ENCODE measurements at regions not wholly inside any gene's neighbourhood (a gene's known extent, or its start where the extent isn't known, plus 50 kb on each side); places are given as distances from the start of the nearest gene placed in this dataset.

DNA sequence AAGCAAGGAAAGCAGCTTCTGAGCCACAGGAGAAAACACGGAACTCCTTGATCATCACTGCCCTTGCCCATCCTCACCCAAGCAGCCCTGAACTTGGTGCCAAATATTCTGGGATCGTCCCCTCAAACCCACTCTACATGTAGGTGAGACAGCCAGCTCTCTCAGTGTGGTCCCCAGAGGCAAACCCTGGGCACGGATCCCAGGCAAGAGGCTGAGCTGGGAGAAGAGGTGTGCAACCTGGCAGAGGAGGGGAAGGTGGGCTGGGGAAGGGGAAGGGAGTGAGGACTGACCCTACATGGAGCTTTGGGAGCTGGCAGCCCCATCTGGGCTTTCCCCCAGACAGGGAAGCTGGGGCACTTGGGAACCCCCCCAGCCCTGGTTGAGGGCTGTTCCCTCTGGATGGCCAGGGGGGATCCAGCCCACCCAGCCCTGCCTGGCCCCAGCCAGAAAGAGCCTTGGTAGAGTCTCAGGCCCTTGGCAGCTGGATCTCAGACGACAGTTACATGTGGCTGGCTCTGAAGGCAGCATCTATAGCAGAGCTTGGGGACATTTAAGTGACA is 186.2 kb upstream of the CST7 start:
- DNase-seq (ENCODE audit: low read depth in 3 of 3): no peak

DNA sequence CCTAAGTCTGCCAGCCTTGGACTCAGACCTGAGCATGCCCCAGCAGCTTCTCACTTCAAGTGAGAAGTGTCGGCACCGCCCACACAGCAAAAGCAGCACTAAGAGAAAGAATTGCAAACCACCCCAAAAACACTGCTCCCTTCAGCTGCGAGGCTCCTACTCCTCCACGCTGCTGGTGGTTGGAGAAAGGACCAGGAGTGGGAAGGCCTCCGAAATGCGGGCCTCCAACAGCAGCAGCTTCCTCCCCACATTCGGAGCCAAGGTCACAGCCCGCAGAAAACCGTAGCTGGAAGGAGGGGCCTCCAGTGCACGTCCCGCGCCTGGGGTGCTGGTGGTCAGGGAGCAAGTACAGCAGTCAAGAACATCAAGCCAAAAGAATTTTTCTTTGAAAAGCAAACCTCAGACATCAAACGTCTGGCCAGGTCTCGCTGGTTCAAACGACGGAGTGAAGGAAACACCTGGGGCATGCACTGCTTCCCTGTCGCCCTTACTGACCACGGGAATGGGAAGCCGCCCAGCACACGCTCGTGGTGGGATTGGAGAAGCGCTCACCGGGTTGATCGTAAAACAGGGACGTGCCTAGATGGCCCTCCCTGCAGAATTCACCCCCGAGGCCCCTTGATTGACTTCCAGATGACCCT is 185.6 kb upstream of the CST7 start:
- DNase-seq (ENCODE audit: low read depth in 3 of 3): no peak

DNA sequence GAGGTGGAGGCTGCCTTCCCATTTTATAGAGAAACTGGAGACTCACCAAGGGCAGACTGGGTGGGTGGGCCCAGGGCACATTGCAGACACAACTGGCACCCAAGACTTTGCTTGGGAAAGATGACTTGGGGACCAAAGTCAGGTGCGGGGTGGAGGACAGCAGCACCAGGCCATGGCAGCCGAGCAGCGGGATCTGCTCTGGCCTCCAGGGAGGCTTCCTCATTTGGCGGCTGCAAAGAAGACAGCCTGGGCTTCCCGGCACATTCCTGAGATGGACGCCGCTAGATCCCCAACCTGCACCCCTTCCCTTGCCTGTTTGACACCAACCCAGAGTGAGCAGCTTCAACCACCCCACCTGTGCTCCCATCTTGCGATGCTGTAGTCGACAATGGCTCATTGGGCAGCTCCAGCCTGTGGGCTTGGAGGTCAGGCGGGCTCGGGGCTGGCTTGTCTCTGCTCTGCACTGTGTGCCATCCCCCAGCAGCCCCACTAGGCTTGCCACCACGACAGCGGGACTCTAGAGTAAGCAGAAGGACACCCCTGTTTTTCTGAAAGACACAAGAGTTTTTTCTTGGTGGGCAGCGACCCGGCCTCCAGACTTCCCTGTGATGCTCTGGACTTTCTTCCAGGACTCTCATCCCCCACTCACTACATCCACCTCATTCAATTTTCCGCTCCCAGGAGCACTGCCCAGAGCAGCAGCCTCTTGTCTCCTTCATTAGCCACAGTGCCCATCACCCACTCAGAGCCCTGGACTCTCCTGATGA is 184.9 kb upstream of the CST7 start:
- DNase-seq (ENCODE audit: low read depth in 3 of 3): no peak

DNA sequence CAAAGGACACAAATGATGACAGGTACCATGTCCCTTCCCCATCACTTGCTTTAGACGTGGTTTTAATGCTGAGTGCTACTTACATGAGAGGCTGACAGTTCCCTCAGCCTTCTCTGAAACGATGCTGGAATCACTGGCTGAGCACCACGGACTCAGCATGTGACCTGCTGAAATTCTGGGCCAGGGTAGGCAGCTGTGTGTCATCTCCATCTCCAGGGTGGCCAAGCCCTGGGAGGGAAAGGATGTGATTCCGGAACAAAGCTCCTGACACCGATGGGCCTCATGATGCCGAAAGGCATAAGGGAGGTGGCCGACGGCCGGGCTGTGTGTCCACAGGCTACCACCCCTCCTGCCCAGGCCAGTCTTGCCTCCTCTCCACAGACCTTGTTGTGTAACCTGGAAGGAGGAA is 184.3 kb upstream of the CST7 start:
- DNase-seq (ENCODE audit: low read depth in 3 of 3): no peak

DNA sequence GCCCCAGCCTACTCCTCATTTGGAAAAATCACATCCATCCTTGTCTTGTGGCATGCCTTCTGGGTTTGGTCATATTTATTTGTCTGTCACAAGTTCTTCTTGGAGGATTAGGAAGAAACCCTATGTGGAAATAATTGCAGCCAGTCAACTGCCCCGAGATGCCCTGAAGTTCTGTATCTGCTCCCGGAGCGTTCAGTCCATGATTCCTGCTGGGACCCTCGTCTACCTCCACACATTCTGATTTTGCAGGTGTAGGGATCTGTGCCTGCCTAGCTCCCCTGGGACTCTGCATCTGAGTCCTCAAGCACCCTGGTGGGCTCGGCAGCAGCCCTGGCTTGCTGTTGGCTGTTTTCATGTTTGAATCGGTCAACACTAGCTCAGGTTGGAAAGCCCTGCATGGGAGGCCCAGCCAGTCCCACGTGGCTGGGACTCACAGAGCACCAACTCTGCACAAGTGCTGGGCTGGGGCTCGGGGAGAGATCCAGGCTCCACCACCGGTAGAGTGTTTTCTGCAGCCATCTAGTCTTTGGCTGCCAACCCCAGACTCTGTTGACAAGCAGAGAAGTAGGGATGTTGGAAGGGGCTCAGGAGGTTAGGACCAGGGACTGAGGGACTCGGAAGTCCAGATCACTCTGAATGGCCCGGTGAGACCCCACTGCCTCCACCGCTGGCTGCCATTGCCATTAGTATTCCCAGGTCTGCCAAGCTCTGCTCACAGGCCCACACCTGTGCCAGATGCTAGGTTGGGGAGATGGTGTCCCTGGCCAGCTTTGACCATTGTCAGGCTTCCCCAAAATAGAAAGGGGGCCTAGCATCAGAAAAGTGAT is 183.5 kb upstream of the CST7 start:
- no peak for DNase-seq (ENCODE audit: low read depth in 3 of 3)

DNA sequence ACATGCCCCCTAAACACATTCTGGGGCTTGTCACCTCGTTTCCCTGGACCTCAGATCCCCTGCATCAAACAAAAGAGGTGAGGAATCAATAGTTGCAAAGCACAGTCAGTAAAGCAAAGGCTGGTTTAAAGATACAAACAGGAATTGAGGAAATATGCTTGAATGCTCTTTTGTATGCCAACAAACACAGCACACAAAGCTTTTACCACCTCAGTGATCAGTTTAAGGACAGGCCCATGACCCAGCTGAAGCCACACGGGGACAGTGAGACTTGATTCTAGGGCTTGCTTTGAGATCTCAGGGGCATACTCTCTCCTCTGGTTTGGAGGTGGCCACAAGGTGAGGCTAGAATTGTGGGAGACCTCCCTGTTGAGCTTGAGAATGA is 182.9 kb upstream of the CST7 start:
- no peak for DNase-seq (ENCODE audit: low read depth in 3 of 3)

DNA sequence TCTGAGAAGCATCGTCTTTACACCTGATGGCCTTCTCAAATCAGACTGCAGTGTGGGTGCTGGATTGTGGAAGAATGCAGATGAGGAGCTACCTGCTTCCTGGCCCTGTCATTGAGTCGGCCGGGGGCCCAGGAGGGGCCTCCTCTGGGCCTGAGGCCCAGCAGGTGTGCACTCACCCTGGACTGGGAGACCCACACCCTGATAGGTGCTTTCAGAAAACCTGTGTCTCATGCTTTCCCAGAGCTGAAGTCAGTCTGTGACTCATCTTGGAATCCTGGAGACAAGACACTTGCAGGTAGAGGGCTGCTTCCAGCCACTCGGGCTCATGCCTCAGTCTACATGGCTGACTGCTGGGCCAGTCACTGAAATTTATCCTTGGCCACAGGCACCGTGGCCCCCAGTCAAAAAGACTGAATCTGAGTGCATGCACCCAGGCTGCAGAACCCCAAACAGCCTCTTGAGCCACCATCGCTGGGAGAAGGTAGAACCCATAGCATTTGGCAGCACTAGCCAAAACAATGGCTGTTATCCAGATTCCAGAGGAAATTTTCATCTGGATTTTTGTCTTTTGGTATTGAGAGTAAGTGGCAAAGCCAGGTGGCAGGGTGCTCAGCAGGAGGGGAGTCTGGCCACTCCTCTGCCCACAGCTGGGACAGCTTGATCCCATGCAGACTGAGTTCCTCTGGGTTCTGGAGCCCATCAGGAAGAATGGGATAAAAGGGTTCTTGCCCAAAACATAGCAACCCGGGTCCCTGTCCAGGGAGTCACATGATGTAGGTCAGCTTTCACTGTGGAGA is 182.0 kb upstream of the CST7 start:
- no peak for DNase-seq (ENCODE audit: low read depth in 3 of 3)

DNA sequence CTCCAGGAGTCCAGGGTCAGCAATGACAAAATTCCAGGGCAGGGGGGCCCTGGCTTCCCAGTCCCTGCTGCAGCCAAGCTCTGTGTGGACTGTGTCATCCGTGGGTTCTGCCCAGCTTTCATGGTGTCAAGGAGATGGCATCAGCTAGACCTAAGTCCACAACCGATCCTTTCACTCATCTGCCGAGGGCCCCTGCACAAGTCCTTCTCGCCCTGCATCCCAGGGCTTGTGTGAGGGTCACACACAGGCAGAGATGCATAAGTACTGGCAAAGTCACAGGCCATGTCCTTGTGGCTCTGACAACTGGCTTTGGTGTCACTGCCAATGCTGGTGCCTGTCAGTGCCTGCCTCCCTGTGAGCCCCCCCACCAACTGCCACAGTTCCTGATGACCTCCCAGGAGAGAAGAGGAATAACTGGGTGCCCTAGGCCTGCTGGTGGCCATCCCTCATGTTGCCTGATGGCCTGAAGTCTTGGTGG is 181.4 kb upstream of the CST7 start:
- DNase-seq (ENCODE audit: low read depth in 3 of 3): no peak

DNA sequence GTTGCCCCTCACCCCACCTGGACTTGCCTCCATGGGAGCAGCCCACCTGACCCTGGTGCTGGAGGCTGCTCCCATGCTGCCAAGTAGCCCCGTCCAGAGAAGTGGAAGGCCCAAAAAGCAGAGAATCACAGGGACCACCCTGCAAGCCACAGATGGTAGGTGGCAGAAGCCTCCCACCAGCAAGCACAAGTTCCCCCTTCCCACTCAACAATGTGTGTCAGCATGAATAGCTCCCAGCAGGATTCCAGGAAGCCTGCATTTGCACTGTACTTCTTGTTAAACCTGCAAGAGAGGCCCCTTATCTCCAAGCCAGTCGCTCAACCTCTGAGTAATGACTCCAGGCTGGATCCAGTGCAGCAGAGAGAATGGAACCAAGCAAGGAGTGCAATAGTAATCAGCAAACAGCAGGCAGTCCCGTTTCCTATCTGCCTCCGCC is 180.8 kb upstream of the CST7 start:
- no peak for DNase-seq (ENCODE audit: low read depth in 3 of 3)

DNA sequence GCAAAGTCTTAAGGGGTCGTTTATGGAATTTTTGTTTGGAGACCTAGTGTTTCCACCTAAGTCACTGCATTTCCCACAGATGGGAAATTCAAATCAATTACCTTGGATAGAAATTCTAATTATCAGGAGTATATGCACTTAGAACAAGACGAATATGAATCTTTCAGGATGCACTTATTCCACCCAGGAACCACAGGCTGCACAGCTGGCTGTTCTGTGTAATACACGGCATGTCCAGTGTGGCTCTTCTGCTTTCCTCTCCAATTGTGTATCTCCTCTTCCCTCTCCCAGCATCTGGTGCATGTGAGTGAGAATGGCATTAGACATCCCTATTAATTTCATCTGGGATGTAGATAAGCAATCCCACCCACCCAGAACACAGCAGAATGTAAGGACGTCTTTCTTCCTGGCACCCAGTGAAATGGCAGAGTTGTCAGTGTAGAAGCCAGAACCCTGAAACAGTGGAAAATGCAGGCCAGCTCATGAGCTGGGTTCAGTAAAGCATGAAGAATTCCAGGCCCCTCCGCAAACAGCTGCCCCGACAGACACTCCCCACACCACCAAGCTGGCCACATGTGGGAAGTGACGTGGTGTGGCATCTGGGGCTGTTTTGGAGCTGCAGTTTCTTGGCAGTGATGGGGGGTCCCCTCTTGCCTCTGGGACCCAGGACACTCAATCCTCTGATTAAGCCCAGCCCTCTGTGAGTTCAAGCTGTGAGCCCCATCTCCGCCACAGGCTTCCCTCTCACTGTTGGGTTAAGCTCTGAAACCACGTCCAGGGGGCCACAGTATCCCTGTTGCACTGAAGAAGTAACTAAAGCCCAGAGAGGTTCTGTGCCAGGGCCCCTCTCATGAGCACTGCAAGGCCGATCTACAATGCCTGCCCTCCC is 180.1 kb upstream of the CST7 start:
- DNase-seq (ENCODE audit: low read depth in 3 of 3): no peak

DNA sequence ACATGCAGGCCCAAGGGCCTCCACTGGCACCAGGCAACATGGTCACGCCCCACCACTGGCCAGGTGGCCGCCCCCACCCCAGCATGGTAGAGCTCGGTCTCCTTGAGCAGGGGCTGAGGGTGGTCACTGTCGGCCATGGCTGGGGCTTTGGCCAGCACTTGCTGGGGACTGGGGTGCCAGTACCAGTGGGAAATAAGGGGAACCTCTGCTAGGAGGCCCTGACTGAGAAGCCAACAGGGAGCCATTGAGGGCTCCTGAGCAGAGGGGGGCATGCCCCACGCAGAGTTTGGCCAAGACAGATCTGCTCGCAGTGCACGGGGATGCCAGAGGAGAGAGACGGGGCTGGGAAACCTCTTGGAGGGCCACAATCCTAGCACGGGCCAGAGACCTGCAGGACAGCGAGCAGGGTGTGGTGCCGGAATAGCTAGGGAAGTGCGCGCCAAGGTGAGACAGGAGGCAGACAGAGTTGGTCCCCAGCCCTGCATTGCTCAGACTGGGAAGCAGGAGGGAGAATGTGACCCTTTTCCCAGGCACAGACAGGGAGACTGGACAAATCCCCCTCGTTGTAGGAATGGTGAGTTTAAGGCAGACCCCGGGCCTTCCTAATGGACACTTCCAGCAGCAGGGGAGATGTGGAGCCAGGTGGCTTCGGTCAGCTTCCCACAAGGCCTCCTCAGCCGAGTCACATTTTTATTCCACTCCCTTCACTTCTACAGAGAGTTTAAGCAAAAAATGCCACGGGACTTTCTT is 179.0 kb upstream of the CST7 start:
- no peak for DNase-seq (ENCODE audit: low read depth in 3 of 3)

DNA sequence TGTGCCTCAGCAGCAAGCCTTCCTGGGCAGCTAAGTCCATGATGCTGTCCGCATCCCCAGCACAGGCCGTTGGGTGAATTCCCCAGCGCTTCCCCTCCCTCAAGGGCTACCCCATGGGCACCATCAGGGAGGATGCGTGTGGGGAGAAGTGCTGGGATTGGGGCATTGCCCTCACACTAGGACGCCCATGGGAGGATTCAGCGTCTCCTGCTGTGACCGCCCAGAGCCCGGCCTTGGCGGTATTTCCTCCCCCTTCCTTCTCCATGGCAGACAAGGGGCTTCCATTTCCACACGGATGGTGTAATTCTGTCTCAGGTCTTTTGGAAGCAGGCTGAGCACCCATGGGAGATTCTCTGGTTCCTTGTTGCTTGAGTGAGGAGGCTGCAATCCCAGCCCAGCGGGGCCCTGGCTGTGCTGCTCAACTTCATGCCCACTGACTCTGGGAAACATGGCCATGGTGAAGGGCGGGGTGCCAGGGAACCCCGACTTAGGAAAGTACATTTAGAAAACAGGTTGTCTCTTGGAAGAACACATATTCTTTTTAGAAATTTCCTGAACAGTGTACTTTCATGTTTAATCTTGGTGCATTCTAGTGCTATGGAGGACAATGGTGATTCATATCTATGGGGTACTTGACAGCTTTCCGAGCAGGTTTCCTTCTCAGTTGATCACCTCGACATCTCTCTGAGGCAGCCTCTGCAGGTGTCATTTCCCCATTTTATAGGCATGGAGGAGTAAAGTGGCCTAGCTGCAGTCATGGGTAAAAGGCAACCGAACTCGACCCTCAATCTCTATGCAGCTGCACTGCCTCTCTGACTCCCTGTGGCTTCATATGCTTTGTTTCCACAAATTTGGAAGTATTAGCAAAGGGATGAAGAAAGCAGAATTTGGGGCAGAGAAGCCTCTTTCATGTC is 178.2 kb upstream of the CST7 start:
- no peak for DNase-seq (ENCODE audit: low read depth in 3 of 3)

DNA sequence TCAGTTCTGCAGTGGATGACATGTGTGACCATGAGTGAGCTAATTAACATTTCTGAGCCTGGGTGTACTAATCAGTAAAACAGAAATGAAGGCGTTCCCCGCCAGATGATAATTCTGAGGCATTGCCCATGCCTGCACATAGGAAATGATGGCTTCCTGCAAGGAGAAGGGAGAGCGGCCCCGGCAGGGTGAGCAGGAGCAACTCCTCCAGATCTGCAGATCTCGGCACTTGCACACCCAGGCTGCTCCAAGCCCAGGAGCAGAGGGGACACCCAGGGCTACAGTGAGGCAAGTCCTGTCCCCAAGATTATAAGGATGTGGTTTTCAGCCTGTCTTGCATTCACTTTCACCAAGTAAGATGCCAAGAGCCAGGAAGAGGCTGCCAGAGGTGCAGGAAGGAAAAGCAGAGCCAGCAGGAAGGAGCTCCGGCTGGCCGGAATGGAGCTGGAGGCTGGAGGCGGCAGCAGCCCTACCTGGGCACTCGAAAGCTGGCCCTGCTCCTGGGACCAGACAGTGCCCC is 177.5 kb upstream of the CST7 start:
- DNase-seq (ENCODE audit: low read depth in 3 of 3): no peak

DNA sequence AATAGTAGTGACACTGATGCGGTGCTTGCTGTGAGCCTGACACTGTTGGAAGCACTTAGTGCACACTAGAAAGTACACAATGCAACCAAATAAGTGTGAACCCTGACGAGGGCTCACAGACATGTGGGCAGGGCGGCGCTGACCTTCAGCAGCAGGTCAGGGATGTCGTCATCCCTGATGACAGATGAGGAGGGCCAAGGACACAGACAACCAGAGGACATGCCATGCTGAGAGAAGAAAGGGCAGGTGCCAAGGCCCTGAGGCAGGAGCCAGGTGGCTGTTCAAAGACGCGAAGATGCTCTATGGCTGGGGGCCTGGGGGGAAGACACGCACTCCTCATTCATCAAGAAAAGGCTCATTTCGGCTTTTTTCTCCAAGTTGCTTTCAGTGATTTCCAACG is 176.4 kb upstream of the CST7 start:
- no peak for DNase-seq (ENCODE audit: low read depth in 3 of 3)

DNA sequence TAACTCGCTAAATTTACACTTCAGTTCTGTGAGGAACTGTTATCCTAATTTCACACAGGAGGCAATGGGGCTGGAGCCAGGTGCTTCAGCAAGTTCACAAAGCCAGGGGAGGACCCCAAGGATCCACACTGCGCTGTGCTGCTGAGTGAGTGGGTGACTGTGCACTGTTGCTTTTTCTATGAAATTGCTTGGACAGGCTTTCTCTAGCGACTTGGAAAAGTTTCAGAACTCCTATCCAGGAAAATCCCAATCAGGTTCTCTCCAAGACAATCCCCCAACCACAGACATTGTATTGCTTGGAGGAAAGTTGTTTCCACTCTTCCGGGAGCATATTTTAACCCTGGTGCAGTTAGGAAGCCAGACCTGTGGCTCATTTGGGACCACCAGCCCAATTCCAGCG is 175.9 kb upstream of the CST7 start:
- DNase-seq (ENCODE audit: low read depth in 3 of 3): no peak

DNA sequence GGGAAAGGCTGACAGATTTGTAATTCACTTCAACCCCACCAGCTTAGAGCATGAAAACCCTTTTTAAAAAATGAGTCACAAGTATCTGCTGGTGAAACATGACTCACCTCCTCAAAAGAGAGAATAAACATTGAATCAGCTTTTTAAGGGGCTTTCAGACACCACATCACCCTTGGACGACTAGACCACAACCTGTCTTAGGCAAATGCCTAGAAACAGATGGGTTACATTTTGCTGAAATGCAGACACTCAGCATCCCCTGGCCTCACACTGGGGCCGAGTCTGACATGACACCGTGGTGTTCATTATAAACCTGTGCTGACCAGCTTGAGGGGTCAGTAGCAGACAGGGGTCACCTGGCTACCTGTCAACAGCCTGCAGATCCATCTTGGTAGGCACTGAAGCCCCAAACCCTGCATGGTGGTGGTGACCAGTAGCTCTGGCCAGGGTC is 175.3 kb upstream of the CST7 start:
- no peak for DNase-seq (ENCODE audit: low read depth in 3 of 3)

DNA sequence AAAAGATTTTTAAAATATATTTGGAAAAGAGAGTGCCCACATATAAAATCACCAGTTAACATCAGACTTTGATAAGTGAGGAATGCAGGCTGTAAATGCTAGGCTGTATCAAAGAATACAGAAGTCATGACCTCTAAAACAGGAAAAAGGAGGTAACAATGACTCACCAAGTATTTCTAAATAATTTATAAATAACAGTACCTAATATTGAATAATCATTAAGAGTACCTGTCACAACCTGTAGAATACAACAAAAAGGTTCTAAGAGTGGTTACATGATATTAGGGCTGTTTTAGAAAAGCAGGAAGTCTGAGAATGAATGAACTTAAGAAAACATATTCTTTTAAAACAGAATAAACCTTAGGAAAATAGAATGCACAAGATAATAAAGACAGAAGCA is 173.1 kb upstream of the CST7 start:
- no peak for DNase-seq (ENCODE audit: low read depth in 3 of 3)

DNA sequence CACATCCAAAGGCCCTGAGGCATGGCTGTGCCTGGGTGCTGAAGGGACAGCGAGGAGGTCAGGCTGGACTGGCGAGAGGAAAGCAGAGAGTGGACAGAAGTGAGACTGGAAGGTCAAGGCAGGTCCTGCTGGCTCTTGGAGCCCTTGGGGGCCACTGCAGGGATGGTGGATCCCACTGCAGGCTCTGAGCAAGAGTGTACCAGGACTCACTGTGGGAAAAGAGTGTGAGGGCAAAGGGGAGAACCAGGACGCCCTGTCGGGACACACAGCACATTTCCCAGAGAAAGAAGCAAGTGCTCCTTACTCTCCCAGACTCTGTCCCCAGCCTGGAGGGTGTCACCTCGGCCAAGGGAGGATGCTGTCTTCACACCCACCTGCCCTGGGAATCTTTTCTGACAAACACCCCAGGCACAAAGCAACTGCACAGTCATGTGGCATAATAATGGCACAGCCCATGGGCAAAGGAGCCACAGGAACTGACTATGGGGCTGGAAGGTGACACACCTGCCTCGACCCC is 172.3 kb upstream of the CST7 start:
- no peak for DNase-seq (ENCODE audit: low read depth in 3 of 3)

All from stimulated activated CD4-positive, alpha-beta T cell treated with anti-CD3 and anti-CD28 coated beads, TNF-alpha, amount 100 ng/mL, for 24 hours (primary cell).